HG03558 (cell line): ENCODE measurements at regions not wholly inside any gene's neighbourhood (a gene's known extent, or its start where the extent isn't known, plus 50 kb on each side); places are given as distances from the start of the nearest gene placed in this dataset.

Experiments used
- ATAC-seq: cut with Tn5 transposase; IDR thresholded peaks from one replicate; pipeline ENCODE4 v1.9.1; 2021; ENCODE audit warnings: moderate number of reproducible peaks; ENCODE audit not compliant: unreplicated experiment; ENCODE audit errors: extremely low read depth

DNA sequence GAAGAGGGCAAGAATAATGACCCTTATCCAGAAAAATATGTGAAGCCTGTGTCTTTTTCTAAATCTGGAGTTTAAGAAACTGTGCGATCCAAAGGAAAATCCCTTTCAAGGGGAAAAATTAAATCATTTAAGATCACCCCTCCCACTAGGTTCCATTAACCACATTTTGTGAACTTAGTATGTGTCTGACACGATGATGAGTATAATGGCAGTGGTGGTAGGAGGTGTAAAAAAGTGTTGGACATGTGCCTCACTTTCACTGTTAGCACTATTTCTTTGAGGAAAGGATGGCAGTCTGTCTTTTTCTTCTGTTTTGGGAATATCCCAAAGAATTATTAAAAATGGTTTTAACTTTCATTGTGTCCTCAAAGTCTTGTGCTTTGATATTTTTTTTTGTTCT, 392.3 kb upstream of the CITED2 start:
- no peak for ATAC-seq

DNA sequence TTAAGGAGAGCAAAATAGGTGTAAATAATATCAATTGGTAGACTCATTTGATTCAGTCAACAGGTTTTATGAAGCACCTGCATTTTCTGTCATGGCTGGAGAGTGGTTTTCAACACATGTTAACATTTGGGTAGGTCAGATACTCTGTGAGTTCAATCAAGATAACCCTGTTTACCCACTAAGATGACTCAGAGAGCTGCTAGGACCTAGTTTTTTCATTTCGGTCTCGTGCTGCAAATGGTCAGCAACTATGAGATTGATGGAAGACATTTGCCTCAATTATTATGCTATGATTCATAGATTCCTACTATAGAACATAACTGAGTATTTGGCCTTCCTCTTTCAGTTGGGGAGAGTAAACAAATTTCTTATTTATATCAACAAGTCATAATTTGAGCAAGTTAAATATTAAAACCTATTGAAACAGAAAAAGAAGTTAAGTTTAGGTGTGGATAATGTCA, 391.4 kb upstream of the CITED2 start:
- ATAC-seq = no peak

DNA sequence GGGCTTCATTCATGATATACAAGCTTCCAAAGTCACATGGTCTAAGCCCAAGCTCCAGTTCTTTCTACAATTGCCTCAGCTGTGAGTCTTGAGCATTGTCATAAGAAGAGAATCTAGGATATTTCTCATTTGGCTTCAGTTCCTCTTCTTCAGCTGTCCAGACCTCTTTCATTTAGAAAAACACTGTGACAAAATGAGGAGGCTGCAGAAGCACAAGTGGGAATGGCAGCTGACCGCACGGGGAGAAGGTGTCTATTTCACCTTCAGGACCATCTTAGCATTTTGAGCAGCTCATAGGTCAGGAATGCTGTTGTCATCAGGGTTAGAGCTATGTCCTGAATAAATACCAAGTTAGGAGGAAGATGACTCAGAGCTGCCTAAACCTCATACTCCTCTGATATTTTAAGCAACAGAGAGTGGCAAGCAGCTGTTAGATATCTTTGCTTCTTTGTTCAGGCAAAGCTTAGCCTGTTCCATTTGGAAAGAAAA, 390.1 kb upstream of the CITED2 start:
- peak; percentile 76 for ATAC-seq

- no peak for ATAC-seq
These were observed 389.2 kb upstream of the CITED2 start for GRCh38 chr6:139763468-139764210.

GRCh38 chr6:139762587-139763031, 388.2 kb upstream of the CITED2 start:
- ATAC-seq = peak; percentile 27

DNA sequence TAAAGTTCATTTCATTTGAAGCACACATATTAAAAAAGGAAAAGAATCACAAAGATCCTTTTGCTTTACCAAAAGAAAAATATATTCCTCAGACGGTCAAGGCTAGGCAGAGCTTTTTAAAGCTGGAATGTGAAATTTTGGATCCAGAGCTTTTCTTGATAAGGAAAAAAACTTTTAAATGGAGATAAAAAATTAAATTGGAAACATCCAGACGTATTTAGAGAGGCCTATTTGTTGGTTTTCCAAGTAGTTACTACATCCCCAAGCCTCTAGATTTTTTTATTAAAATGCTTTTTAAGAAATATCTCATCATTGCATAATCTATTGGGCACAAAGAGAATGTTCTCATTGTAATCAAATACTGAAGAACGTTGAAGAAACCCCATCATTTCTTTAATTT, 385.7 kb upstream of the CITED2 start:
- ATAC-seq = no peak

- ATAC-seq = no peak
These were observed 384.6 kb upstream of the CITED2 start for GRCh38 chr6:139759086-139759485.

DNA sequence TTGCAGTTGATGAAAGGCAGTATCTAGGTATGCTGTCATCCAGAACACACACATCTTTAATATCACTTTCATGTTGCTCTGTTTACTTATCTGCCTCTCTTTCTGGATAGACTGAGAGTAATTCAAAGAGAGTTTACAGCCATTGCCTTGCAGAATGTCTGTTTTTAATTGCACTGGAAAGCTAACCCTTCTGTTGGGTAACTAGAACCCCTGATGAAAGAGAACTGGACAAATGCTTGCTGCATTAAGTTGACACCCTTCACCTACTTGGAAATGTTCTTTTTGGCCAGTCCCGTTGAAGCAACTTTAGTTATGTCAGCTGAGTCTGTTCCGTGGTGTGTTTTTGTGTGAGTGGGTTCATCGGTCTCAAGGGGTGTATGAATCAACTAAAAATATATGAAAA, 383.8 kb upstream of the CITED2 start:
- no peak for ATAC-seq

GRCh38 chr6:139757784-139758183, 383.3 kb upstream of the CITED2 start:
- no peak for ATAC-seq

DNA sequence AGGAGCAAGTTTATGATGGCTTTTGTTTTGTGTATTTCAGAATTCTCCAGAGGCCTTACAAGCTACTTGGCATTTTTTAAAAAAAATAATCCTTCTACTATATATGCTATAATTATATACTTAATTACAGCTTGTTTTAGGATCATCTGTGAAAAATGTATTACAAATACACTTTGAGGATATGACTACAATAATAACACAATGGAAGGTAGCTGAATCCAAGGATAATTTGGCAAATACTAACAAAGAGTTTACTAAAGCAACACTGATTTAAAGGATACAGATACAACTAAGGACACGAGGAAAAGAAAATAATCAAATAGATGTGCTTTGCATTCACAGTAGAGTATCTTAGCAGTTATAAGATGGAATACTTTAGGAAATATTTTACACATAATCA, 381.9 kb upstream of the CITED2 start:
- no peak for ATAC-seq

DNA sequence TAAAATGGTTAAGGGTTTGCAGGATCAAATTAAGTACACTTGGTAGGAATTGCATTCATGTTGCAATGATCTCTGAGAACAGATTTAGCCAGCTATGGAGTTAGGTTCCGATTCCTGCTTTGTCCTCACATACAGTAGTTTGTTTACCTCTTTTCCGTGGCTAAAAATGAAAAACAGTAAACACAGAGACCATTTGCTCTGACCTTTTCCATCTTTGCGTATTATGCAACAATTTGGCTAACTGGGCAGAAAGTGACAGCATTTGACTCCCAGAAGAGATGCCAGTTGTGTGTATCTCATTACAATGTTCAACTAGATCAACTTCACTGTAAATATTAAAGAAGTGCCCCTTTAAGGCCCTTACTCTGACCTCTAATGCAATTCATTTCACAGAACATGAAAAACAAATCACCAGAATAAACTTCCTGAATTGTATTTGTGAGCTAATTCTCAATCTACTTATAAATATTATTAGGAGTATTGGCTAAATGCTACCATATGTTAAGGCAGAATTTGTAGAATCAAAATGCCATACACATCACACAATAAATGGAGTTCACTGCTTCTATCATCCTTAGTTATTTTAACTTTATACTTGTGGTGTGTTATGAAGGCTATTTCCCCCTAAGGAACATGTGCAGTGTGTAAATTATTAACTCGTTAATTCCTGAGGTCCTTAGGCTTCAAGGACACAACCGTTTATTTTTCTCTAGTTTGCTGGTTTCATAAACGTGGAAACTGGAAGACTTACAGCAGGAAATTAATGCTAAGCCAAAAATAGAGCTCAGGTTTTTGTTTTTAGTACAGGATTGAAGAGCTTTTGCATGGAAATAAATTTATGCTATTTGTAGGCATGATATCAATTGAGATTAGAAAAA, 380.7 kb upstream of the CITED2 start:
- ATAC-seq = no peak

- no peak for ATAC-seq
These were observed 378.9 kb upstream of the CITED2 start for GRCh38 chr6:139753198-139753861.

- ATAC-seq = no peak
These were observed 377.6 kb upstream of the CITED2 start for GRCh38 chr6:139752086-139752485.

DNA sequence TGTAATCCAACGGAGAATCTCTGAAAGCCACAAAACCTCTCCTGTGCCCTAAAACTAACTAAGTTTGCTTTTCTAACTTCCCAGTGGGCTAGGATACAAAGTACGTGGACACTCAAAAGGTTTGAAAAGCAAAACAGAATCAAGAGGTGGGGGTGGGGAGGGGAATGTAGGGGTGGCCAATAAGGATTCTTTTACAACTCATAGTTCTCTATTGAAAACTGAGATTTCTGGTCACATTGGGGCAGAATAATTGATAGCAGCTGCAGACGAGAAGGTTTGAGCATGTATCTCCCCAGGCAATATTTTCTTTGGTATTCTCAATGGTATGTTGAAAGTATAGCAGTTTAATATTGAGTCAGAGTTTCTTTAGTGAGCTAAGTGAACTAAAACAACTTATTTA, 376.7 kb upstream of the CITED2 start:
- ATAC-seq = no peak

- no peak for ATAC-seq
These were observed 374.1 kb upstream of the CITED2 start for GRCh38 chr6:139748353-139749146.

DNA sequence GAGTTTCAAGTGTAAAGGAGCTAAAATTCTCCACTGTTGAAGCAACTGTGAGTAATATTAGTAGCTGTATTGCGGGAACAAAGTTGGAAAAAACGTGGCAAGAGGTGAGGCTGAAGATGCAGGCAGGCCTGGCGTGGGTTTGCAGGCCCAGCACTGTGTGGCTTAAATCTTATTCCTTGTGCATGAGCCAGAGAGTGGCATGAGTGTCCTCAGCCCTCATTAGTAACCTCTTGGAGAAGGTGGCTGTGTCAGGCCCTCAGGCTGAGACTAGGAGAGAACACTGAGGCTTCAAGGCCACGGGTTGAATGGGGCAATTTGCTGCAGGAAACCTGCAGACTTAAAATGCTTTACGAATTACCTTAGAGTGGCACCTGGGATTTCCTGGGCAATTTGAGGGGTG, 372.7 kb upstream of the CITED2 start:
- no peak for ATAC-seq

- no peak for ATAC-seq
These were observed 370.4 kb upstream of the CITED2 start for GRCh38 chr6:139744891-139745290.

- ATAC-seq = no peak
These were observed 369.4 kb upstream of the CITED2 start for GRCh38 chr6:139743664-139744437.

DNA sequence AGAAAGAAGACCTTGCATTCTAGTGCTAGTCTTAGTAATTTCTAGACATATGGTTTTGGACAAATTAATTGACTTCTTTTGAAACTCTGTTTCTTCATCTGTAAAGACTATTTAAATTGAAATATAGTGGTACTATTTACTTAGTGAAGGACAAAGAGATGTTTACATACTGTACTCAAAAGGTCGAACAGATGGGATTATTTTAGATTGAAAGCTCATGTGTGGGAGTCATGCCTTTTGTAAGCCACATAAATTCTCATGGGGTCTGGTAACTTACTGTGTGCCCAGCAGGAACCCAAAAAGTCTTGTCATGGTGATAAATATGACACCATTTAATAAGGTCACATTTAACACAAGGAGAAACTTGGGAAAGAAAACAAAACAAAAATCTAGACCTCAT, 368.2 kb upstream of the CITED2 start:
- ATAC-seq = no peak
